ENCODE measurements at regions not wholly inside any gene's neighbourhood (a gene's known extent, or its start where the extent isn't known, plus 50 kb on each side); places are given as distances from the start of the nearest gene placed in this dataset.

DNA sequence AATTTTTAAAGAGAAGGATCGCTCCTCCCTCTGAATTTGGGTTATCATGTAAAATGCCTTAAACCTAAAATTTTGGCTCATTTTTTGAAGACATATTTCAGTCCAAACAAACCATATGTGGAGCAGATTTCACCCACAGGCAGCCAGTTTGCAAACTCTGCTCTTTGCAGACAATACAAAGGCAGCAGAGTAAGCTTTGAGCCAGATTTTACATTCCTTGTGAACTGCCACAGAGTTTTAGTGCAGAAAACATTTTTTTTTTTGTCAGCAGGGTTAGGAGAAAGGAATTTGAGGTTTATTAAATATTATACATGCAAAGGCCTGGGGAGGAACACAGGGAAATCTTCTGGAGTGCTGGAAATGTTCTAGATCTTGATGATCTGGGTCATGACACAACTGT is 171.9 kb upstream of the FN1 start:
- DNase-seq (ENCODE audit: extremely low spot score): no peak
- Histone ChIP-seq H3K36me3 (ENCODE audit: insufficient read depth) (no peaks in the 10 kb centered on the region), H3K4me3 (ENCODE audit: low read depth, low read length) (no peak overlapping the region), H3K4me1 (ENCODE audit: insufficient read depth) (no peaks in the 10 kb centered on the region), H3K27ac (ENCODE audit: low read depth) (no peak overlapping the region)
- 68% methylated on average over 1 of the region's 1 CpG for WGBS

DNA sequence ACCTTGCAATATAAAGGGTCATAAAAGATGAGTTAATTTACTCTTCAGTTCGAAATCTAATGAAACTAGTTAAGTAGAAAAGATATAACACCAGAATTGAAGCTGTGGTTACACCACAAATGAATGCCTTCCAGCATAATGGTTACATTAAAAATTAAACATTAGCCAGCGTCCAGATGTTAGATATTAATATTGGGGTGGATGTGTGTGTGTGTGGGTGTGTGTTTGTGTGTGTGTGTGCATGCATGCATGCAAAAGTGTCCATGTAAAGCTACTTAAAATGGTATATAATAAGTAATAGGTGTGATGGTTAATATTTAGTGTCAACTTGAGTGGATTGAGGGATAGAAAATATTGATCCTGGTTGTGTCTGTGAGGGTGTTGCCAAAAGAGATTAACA is 170.4 kb upstream of the FN1 start:
- WGBS: 63% methylated on average over 2 of the region's 2 CpGs
- Histone ChIP-seq H3K4me1 (ENCODE audit: insufficient read depth) (no peaks in the 10 kb centered on the region), H3K27ac (ENCODE audit: low read depth) (no peak overlapping the region), H3K4me3 (ENCODE audit: low read depth, low read length) (no peak overlapping the region), H3K36me3 (ENCODE audit: insufficient read depth) (no peaks in the 10 kb centered on the region)
- no peak for DNase-seq (ENCODE audit: extremely low spot score)

DNA sequence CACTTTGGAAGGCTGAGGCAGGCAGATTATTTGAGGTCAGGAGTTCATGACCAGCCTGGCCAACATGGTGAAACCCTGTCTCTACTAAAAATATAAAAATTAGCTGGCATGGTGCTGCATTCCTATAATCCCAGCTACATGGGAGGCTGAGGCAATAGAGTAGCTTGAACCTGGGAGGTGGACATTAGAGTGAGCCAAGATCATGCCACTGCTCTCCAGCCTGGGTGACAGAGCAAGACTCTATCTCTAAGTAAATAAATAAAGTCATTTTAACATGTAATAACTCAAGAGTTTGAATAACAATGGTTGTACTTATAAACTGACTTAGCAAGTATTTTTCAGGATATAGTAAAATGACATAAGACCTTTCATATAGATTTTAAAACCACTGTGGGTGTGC is 169.3 kb upstream of the FN1 start:
- Histone ChIP-seq H3K4me3 (ENCODE audit: low read depth, low read length) (no peak overlapping the region), H3K4me1 (ENCODE audit: insufficient read depth) (no peaks in the 10 kb centered on the region), H3K36me3 (ENCODE audit: insufficient read depth) (no peaks in the 10 kb centered on the region), H3K27ac (ENCODE audit: low read depth) (no peak overlapping the region)
- DNase-seq (ENCODE audit: extremely low spot score): no peak

DNA sequence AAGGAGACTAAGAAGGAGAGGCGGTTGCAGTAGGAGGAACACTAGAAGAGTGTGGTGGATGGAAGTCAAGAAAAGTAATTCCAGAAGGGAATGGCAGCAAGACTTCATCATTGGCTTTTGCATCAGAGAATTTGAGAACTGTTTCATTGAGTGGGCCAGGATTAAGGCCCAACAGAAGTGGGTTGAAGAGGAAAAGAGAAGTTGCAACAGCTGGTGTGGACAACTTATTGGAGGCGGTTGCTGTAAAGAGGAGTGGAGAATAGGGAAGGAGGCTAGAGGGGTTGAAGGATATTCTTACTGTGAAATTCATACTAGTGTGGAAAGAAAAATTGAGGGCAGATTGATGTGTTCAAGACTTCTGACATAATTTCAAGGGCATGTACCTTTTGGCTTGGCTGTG is 168.7 kb upstream of the FN1 start:
- H3K27ac ChIP-seq (ENCODE audit: low read depth): no peak overlapping the region
- no peak overlapping the region for H3K4me3 ChIP-seq (ENCODE audit: low read depth, low read length)
- WGBS: 97% methylated on average over 2 of the region's 2 CpGs
- DNase-seq (ENCODE audit: extremely low spot score): no peak
- no peaks in the 10 kb centered on the region for H3K36me3 ChIP-seq (ENCODE audit: insufficient read depth)
- H3K4me1 ChIP-seq (ENCODE audit: insufficient read depth): no peaks in the 10 kb centered on the region

DNA sequence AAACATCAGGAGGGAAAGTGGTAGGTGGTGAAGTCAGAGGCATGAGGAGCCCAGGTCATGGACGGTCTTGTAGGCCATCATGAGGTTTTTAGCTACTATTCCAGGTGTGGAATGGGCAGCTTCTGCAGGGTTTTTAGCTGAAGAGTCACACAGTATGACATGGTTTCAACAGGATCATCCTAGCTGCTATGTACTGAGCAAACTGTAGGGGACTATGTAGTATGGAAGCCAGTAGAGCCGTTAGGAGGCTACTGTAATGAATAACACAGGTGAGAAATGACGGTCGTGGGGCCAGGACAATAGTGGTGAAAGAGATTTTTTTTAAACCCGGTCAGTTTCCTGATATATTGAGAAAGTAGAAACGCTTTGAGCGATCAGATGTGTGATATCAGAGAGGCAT is 167.6 kb upstream of the FN1 start:
- DNase-seq (ENCODE audit: extremely low spot score): no peak
- WGBS: 96% methylated on average over 7 of the region's 7 CpGs
- Histone ChIP-seq H3K4me1 (ENCODE audit: insufficient read depth) (no peaks in the 10 kb centered on the region), H3K4me3 (ENCODE audit: low read depth, low read length) (no peak overlapping the region), H3K27ac (ENCODE audit: low read depth) (no peak overlapping the region), H3K36me3 (ENCODE audit: insufficient read depth) (no peaks in the 10 kb centered on the region)

DNA sequence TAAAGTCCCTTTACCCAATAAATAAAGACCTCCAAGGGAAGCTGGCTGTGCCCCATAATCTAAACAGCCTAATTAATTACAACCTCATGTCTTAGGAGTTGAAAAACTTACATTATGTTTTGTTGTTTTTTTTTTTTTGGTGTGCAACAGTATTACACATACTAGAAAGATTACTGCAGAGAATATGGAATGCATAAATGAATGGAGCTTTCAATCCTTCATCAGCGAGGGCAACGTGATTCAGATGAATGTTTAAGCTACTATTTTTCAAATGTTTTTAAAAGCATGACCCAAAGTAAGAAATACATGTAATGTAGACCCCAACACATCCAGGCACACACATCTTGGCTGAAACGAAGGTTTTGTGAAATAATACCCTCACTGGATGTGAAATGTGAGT is 167.1 kb upstream of the FN1 start:
- no peak overlapping the region for H3K4me3 ChIP-seq (ENCODE audit: low read depth, low read length)
- H3K4me1 ChIP-seq (ENCODE audit: insufficient read depth): no peaks in the 10 kb centered on the region
- H3K27ac ChIP-seq (ENCODE audit: low read depth): no peak overlapping the region
- WGBS: 62% methylated on average over 3 of the region's 3 CpGs
- no peak for DNase-seq (ENCODE audit: extremely low spot score)
- H3K36me3 ChIP-seq (ENCODE audit: insufficient read depth): no peaks in the 10 kb centered on the region

DNA sequence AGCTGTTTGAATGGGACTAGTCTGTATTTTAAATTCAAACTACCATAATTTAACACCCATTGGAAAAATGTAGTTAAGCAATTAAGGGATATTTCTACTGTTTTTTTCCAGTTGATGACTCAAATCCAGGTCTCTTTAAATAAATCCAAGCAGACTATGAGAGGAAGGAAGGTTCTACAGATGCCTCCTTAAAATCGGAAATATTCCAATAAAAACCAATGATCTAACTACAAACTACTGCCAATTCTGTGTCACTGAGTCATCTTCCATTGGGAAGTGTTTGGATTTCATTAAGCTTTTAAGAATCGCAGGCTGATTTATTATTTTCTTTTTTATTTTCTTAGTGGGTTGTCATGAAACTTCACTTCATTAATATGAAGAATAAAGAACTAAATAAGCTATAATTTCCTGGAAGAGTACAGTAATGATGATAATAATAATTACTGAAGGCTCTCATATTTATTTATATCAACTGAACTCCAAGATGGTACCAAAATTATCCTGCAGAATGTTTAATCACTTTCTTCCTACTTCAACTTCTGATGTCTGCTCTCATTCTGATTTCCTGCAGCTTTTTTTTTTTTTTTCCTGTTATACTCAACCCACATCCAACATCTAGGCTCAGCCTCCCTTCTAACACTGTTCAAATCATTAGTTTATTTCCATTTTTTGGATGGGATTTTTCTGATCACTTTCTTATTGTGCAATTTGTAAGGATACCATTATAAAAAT is 166.3 kb upstream of the FN1 start:
- Histone ChIP-seq H3K4me1 (ENCODE audit: insufficient read depth) (no peaks in the 10 kb centered on the region), H3K4me3 (ENCODE audit: low read depth, low read length) (no peak overlapping the region), H3K27ac (ENCODE audit: low read depth) (no peak overlapping the region), H3K36me3 (ENCODE audit: insufficient read depth) (no peaks in the 10 kb centered on the region)
- WGBS: 32% methylated on average over 2 of the region's 2 CpGs
- no peak for DNase-seq (ENCODE audit: extremely low spot score)

DNA sequence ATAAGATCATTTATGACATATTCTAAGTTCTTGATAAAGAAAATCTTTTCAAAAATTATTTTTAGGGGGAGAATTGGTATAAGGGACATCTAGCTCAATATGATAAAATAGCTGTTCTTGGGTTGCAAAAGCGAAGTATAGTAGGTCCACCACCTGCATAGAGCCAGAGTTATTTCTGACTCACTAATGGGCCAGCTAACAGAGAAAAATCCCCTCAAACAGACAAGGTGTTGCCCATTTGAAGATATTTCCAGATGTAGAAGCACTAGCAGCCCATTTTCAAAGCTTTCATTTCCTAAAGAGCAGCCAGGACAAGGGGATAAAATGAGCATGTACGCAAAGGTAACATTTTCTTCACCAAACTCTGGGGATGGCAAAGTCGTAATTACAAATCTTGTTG is 165.7 kb upstream of the FN1 start:
- H3K27ac ChIP-seq (ENCODE audit: low read depth): no peak overlapping the region
- WGBS: 92% methylated on average over 3 of the region's 3 CpGs

DNA sequence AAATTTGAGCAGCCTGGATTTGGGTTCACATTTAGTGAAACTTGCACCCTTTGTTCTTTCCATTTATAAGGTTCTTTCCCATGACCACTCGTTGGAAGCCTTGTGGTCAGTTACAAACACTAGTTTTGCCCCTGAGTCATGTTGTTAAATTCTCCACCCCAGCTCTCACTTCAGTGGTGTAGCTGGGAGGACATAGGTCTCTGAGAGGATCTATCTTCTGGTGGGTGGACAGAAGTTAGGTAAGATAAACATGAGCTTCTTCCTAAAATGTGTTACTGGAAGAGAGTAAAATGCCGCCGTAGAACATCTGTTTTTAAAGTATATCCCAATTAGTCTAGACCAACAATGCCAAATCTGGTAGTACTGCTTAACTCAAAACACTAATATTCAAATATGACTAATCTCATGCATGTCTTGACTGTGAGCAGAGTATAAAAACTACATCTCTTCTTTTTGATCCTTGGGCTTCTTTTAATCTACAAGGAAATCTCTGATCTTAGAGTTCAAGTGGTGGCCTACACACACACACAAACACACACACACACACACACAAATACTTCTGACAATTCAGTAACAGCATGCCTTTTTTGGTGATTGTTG is 162.6 kb upstream of the FN1 start:
- H3K36me3 ChIP-seq (ENCODE audit: insufficient read depth): no peaks in the 10 kb centered on the region
- no peak overlapping the region for H3K4me3 ChIP-seq (ENCODE audit: low read depth, low read length)
- no peak for DNase-seq (ENCODE audit: extremely low spot score)
- H3K27ac ChIP-seq (ENCODE audit: low read depth): no peak overlapping the region
- H3K4me1 ChIP-seq (ENCODE audit: insufficient read depth): no peaks in the 10 kb centered on the region
- 74% methylated on average over 3 of the region's 3 CpGs for WGBS

More for the DNA sequence above, 165.7 kb upstream of the FN1 start:
- Histone ChIP-seq H3K4me3 (ENCODE audit: low read depth, low read length) (no peak overlapping the region), H3K4me1 (ENCODE audit: insufficient read depth) (no peaks in the 10 kb centered on the region), H3K36me3 (ENCODE audit: insufficient read depth) (no peaks in the 10 kb centered on the region)
- DNase-seq (ENCODE audit: extremely low spot score): no peak

DNA sequence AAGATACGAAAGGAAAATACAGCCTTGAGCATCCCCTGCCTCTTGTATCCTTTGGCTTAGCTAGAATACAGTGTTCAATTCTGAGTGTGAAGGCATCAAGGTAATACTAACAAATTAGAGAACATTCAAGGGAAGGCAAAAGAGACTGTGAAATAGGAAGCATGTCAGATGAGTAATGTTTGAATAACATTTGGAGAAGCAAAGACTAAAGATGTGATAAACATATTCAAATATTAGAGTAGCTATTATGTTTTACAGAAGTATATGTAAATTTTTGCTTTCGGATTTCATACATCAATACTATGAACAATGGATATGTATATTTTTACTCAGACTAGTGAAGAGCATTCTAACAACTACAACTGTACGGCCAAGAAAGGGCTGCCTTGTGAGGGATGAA is 161.7 kb upstream of the FN1 start:
- Histone ChIP-seq H3K36me3 (ENCODE audit: insufficient read depth) (no peaks in the 10 kb centered on the region), H3K4me3 (ENCODE audit: low read depth, low read length) (no peak overlapping the region), H3K27ac (ENCODE audit: low read depth) (no peak overlapping the region), H3K4me1 (ENCODE audit: insufficient read depth) (no peaks in the 10 kb centered on the region)
- 98% methylated on average over 3 of the region's 3 CpGs for WGBS
- DNase-seq (ENCODE audit: extremely low spot score): no peak

DNA sequence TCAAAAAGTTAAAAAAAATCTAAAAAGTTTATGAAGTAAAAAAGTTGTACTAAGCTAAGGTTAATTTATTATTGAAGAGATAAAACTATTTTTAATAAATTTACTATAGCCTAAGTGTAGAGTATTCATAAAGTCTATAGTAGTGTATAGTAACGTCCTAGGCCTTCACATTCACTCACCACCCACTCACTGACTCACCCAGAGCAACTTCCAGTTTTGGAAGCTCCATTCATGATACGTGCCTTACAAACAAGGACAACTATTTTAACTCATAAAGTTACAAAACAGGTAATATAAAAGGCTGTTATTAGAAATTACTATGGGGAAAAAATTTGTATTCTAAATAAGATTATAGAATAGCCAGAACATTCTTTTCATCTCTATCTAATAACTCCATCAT is 158.9 kb upstream of the FN1 start:
- DNase-seq (ENCODE audit: extremely low spot score): no peak
- Histone ChIP-seq H3K36me3 (ENCODE audit: insufficient read depth) (no peaks in the 10 kb centered on the region), H3K27ac (ENCODE audit: low read depth) (no peak overlapping the region), H3K4me3 (ENCODE audit: low read depth, low read length) (no peak overlapping the region), H3K4me1 (ENCODE audit: insufficient read depth) (no peaks in the 10 kb centered on the region)
- WGBS: 47% methylated on average over 2 of the region's 2 CpGs

DNA sequence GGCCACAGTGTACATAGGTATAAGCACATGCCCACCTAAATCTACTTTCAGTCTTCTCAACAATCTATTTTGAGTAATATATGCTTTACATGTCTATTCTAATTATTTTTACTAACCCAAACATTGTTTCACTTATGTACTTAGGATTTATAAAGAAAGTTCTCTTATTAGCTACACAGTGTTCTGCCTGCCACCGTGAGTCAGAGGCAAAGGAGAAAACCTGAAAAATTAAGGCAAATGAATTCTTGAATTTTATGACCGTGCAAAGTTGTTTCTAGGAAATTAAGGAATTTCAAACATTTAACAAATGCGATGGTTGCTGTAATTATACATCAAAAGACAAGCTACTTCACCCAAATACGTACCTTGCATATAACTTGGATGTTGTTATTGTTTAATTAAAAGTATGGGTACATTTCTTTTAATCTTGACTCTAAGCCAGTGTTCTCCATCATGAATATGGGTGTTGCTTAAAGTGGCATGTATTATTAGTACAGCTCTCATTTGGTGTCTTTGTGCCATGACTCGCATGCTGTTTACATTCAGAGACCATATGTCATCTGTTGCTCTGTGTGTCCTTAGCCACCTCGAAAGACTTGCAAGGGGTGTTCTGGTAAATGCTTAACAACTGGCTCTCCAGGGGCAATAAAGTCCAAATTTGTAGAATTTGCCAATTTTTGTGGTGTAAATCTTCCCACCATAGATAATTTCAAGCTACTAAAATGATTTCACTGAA is 154.3 kb upstream of the FN1 start:
- H3K27ac ChIP-seq (ENCODE audit: low read depth): no peak overlapping the region
- DNase-seq (ENCODE audit: extremely low spot score): no peak
- no peaks in the 10 kb centered on the region for H3K36me3 ChIP-seq (ENCODE audit: insufficient read depth)
- no peaks in the 10 kb centered on the region for H3K4me1 ChIP-seq (ENCODE audit: insufficient read depth)
- H3K4me3 ChIP-seq (ENCODE audit: low read depth, low read length): no peak overlapping the region
- 87% methylated on average over 6 of the region's 6 CpGs for WGBS

DNA sequence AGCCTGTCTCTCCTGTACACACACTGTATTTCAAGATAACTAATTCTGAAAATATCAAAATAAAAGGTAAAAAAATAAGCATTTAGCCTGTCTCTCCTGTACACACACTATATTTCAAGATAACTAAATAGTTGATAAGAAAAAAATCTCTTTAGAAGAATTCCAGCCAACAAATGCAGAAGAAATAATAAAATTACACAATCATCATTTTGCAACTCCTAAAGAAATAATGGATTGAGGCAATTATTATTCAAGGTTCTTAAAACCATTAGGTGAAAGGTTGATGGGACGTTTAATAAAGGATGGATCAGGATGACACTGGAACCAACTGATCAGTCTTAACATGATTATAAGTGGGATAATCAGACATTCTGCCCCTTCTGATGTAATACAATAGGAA is 148.0 kb upstream of the FN1 start:
- WGBS: 91% methylated on average over 1 of the region's 1 CpG
- no peak overlapping the region for H3K27ac ChIP-seq (ENCODE audit: low read depth)
- no peaks in the 10 kb centered on the region for H3K4me1 ChIP-seq (ENCODE audit: insufficient read depth)
- DNase-seq (ENCODE audit: extremely low spot score): no peak
- H3K4me3 ChIP-seq (ENCODE audit: low read depth, low read length): no peak overlapping the region
- no peaks in the 10 kb centered on the region for H3K36me3 ChIP-seq (ENCODE audit: insufficient read depth)

DNA sequence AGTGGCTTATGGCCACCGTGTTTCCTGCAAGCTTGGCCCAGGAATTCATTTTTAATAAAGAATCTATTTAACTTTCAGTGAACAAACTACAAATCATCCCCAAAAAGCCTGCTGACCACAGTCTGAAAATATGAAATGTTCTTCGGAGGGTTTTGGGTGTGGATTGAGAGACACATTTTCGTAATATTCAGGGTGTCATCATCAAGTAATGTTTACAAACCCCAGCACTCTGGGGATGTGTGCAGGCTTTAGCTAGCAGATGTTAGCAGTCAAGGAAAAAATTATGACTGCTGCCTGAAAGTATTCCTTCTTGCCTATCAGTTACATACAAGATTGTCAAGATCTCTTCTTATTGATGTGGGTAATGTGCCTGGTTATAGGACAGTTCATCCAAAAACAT is 143.9 kb upstream of the FN1 start:
- Histone ChIP-seq H3K36me3 (ENCODE audit: insufficient read depth) (no peaks in the 10 kb centered on the region), H3K4me3 (ENCODE audit: low read depth, low read length) (no peak overlapping the region), H3K27ac (ENCODE audit: low read depth) (no peak overlapping the region), H3K4me1 (ENCODE audit: insufficient read depth) (no peaks in the 10 kb centered on the region)
- WGBS: 36% methylated on average over 3 of the region's 3 CpGs
- DNase-seq (ENCODE audit: extremely low spot score): no peak

All from urinary bladder (tissue), 3 donors.